Fibroblast of lung (primary cell): ENCODE measurements at regions not wholly inside any gene's neighbourhood (a gene's known extent, or its start where the extent isn't known, plus 50 kb on each side); places are given as distances from the start of the nearest gene placed in this dataset.

Source experiments
- DNase-seq, 2 donors: peaks; one replicate each; pipeline versions ENCODE4 v3.0.0 to v3.0.0-alpha.2; 2010; ENCODE audit warnings: low read depth in 2 of 2
- H2AFZ ChIP-seq: 2 replicates; pipeline ENCODE4 v1.5.1; 2012; ENCODE audit warnings: low read length, control low read depth, inconsistent platforms
- H3K27ac ChIP-seq: 2 replicates; pipeline ENCODE4 v1.5.1; 2011; ENCODE audit warnings: low read length, control low read depth; ENCODE audit not compliant: insufficient read depth
- H3K27me3 ChIP-seq: 2 replicates; pipeline ENCODE4 v1.5.1; 2011; ENCODE audit warnings: mild to moderate bottlenecking, low read length; ENCODE audit not compliant: control insufficient read depth, insufficient read depth
- H3K36me3 ChIP-seq: 2 replicates; pipeline ENCODE4 v1.5.1; 2011; ENCODE audit warnings: low read length; ENCODE audit not compliant: control insufficient read depth, insufficient read depth
- H3K4me1 ChIP-seq: 2 replicates; pipeline ENCODE4 v1.5.1; 2011; ENCODE audit warnings: low read length; ENCODE audit not compliant: control insufficient read depth, insufficient read depth; ENCODE audit errors: extremely low read depth
- H3K4me2 ChIP-seq: 2 replicates; pipeline ENCODE4 v1.5.1; 2011; ENCODE audit warnings: low read length, control low read depth; ENCODE audit not compliant: insufficient read depth; ENCODE audit errors: extremely low read depth
- H3K4me3 ChIP-seq, 4 experiments: fragments of 200-600 bp in 1 of 4; sonication (generic) in 1 of 4; replicated peaks in 1 of 4; 2 replicates each; pipeline ENCODE4 v1.5.1; 2011 to 2016; ENCODE audit warnings: low read length in 4 of 4, low read depth in 3 of 4, mild to moderate bottlenecking in 3 of 4, control low read depth in 2 of 4, inconsistent platforms in 1 of 4, mixed read lengths in 1 of 4; ENCODE audit not compliant: insufficient read depth in 1 of 4; ENCODE audit errors: control extremely low read depth in 1 of 4
- H3K79me2 ChIP-seq: 2 replicates; pipeline ENCODE4 v1.5.1; 2012; ENCODE audit warnings: mild to moderate bottlenecking, low read length, inconsistent platforms; ENCODE audit not compliant: control insufficient read depth, insufficient read depth
- H3K9ac ChIP-seq: 2 replicates; pipeline ENCODE4 v1.5.1; 2011; ENCODE audit warnings: mild to moderate bottlenecking, low read length, control low read depth; ENCODE audit not compliant: insufficient read depth
- H3K9me3 ChIP-seq: 2 replicates; pipeline ENCODE4 v1.5.1; 2012; ENCODE audit warnings: low read depth, low read length; ENCODE audit not compliant: control insufficient read depth, insufficient read depth
- H4K20me1 ChIP-seq: 2 replicates; pipeline ENCODE4 v1.5.1; 2011; ENCODE audit warnings: low read length; ENCODE audit not compliant: control insufficient read depth, insufficient read depth; ENCODE audit errors: extremely low read depth
- EZH2 ChIP-seq: IDR thresholded peaks from 2 replicates; pipeline ENCODE4 v1.5.1; 2012; ENCODE audit warnings: low read length, control low read depth, mild to moderate bottlenecking; ENCODE audit errors: missing control alignments
- TF ChIP-seq, protein P1 (sequence below), 2 donors: IDR thresholded peaks in 1 of 2; conservative IDR thresholded peaks in 1 of 2; 1 replicate in 1 of 2; 2 replicates in 1 of 2; pipeline ENCODE4 v1.5.1; 2011 to 2012; ENCODE audit warnings: low read length in 2 of 2, control low read depth in 1 of 2, inconsistent platforms in 1 of 2, low read depth in 1 of 2, mild to moderate bottlenecking in 1 of 2

DNA sequence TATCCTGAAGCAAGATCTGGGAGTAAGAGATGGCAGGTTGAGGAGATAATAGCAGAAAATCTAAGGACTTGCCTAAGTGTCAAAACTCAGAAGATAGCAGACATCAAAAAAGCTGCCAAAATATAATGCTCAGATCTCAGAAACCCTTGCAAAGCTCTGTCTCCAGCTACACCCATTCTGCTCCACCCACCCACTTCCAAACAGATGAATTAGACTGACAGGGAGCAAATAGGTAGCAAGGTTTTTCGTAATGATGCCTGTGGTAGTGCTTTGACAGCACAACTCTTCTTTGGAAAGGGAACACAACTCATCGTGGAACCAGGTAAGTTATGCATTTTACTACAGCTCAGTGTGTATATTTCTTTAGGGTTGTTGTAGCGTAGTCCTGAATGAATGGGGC, 132.6 kb downstream of the DAD1 start:
- Histone ChIP-seq H3K27me3 (peaks cover 6% of the 10 kb centered on the region), H3K9me3 (no peaks in the 10 kb centered on the region), H3K36me3 (no peaks in the 10 kb centered on the region), H3K27ac (no peak overlapping the region), H2AFZ (no peak overlapping the region), H3K9ac (no peak overlapping the region), H3K4me1 (no peaks in the 10 kb centered on the region), H4K20me1 (no peaks in the 10 kb centered on the region), H3K4me3 (no peak overlapping the region), H3K79me2 (no peaks in the 10 kb centered on the region), H3K4me2 (no peak overlapping the region)
- DNase-seq, result no peak
- TF ChIP-seq, protein P1, sequence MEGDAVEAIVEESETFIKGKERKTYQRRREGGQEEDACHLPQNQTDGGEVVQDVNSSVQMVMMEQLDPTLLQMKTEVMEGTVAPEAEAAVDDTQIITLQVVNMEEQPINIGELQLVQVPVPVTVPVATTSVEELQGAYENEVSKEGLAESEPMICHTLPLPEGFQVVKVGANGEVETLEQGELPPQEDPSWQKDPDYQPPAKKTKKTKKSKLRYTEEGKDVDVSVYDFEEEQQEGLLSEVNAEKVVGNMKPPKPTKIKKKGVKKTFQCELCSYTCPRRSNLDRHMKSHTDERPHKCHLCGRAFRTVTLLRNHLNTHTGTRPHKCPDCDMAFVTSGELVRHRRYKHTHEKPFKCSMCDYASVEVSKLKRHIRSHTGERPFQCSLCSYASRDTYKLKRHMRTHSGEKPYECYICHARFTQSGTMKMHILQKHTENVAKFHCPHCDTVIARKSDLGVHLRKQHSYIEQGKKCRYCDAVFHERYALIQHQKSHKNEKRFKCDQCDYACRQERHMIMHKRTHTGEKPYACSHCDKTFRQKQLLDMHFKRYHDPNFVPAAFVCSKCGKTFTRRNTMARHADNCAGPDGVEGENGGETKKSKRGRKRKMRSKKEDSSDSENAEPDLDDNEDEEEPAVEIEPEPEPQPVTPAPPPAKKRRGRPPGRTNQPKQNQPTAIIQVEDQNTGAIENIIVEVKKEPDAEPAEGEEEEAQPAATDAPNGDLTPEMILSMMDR (conservative IDR thresholded peaks at IDR 0.05 in 1 of 2, IDR thresholded peaks at IDR 0.05 in 1 of 2; ENCODE audit: low read depth in 1 of 2, low read length in 2 of 2), result no peak
- TF ChIP-seq EZH2, result no peak

DNA sequence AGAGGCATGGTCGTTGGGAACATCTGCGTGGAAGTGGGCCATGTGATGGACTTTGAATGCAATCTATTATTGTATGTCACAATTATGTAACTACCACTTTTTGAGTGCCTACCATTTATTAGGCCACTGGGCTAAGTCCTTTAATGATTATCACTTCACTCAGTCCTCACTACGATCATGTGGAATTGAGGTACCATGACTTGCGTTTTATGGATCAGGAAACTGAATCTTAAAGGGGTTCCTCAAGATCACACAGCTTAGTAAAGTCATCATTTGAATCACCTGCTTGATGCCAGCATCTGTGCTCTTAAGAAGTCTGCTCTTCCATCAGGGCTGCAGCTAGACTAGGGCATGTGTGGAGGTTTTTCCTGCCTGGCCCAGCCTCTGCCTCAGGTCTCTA, 136.7 kb downstream of the DAD1 start:
- H2AFZ ChIP-seq, result no peak overlapping the region
- no peaks in the 10 kb centered on the region for H4K20me1 ChIP-seq
- H3K27ac ChIP-seq, result no peak overlapping the region
- no peaks in the 10 kb centered on the region for H3K36me3 ChIP-seq
- H3K27me3 ChIP-seq, result peaks cover 4% of the 10 kb centered on the region
- no peak for DNase-seq
- no peaks in the 10 kb centered on the region for H3K79me2 ChIP-seq
- no peak overlapping the region for H3K9ac ChIP-seq
- H3K4me2 ChIP-seq, result no peak overlapping the region
- no peak for TF ChIP-seq EZH2
- TF ChIP-seq, protein P1 (conservative IDR thresholded peaks at IDR 0.05 in 1 of 2, IDR thresholded peaks at IDR 0.05 in 1 of 2; ENCODE audit: low read depth in 1 of 2, low read length in 2 of 2), result no peak
- no peak overlapping the region for H3K4me3 ChIP-seq
- no peaks in the 10 kb centered on the region for H3K4me1 ChIP-seq
- no peaks in the 10 kb centered on the region for H3K9me3 ChIP-seq

DNA sequence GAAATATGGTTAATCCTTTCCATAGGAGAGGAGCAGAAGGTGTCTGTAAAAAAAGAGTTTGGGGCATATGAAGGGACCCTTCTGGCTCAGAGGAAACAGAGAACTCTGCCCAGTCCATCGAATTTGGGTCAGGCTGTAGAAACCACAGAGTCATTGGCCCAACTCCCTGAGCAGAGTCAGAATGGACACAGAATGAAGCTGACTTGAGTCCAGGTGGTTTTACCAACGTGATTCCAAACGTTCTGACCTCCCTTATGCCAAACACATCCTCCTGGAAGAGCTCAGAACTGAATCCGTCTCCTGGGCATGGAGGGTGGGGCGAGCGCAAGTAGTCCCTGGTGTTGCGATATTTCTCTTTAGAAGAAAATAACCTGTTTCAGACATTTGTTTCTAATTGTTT, 138.8 kb downstream of the DAD1 start:
- no peak overlapping the region for H3K9ac ChIP-seq
- H3K4me3 ChIP-seq, result no peak overlapping the region
- H3K36me3 ChIP-seq, result no peaks in the 10 kb centered on the region
- H3K4me2 ChIP-seq, result no peak overlapping the region
- H3K4me1 ChIP-seq, result no peaks in the 10 kb centered on the region
- DNase-seq, result no peak
- no peaks in the 10 kb centered on the region for H4K20me1 ChIP-seq
- peaks cover 4% of the 10 kb centered on the region for H3K27me3 ChIP-seq
- H3K79me2 ChIP-seq, result no peaks in the 10 kb centered on the region
- no peak overlapping the region for H3K27ac ChIP-seq
- TF ChIP-seq, protein P1 (conservative IDR thresholded peaks at IDR 0.05 in 1 of 2, IDR thresholded peaks at IDR 0.05 in 1 of 2; ENCODE audit: low read depth in 1 of 2, low read length in 2 of 2), result no peak
- no peak for TF ChIP-seq EZH2
- H2AFZ ChIP-seq, result no peak overlapping the region
- no peaks in the 10 kb centered on the region for H3K9me3 ChIP-seq
